Neural crest cell (in vitro differentiated cells): ENCODE measurements at regions not wholly inside any gene's neighbourhood (a gene's known extent, or its start where the extent isn't known, plus 50 kb on each side); places are given as distances from the start of the nearest gene placed in this dataset.
A peak's percentile ranks its signal among the peaks of the same experiment; 100 is the strongest.

Experiments used
- DNase-seq: peaks from one replicate; pipeline ENCODE4 v3.0.0; 2021; ENCODE audit warnings: low read depth, mixed read lengths, low spot score
- H3K27ac Mint-ChIP-seq: one replicate; pipeline ENCODE4 v1.8.0; 2021; ENCODE audit warnings: mild to moderate bottlenecking, mixed read lengths; ENCODE audit not compliant: unreplicated experiment
- H3K27me3 Mint-ChIP-seq: 2 replicates; pipeline ENCODE4 v1.8.0; 2021; ENCODE audit warnings: low read depth, mild to moderate bottlenecking, mixed read lengths
- H3K36me3 Mint-ChIP-seq: 2 replicates; pipeline ENCODE4 v1.8.0; 2021; ENCODE audit warnings: low read depth, mild to moderate bottlenecking, mixed read lengths
- H3K4me1 Mint-ChIP-seq: 2 replicates; pipeline ENCODE4 v1.8.0; 2021; ENCODE audit warnings: mixed read lengths
- H3K4me3 Mint-ChIP-seq: one replicate; pipeline ENCODE4 v1.8.0; 2021; ENCODE audit warnings: mild to moderate bottlenecking, mixed read lengths
- H3K9me3 Mint-ChIP-seq: 2 replicates; pipeline ENCODE4 v1.8.0; 2021; ENCODE audit warnings: mixed read lengths
- CTCF ChIP-seq: fragments of 200-600 bp; sonication (generic); conservative IDR thresholded peaks from 2 replicates; pipeline ENCODE4 v1.5.0; 2021; ENCODE audit warnings: antibody characterized with exemption, mild to moderate bottlenecking

GRCh38 chr1:34549199-34549598 lies 205.6 kb upstream of the GJB5 start:
- no peaks in the 10 kb centered on the region for H3K4me1 Mint-ChIP-seq
- no peaks in the 10 kb centered on the region for H3K36me3 Mint-ChIP-seq
- H3K9me3 Mint-ChIP-seq: peaks cover 14% of the 10 kb centered on the region
- peak; percentile 22 for DNase-seq
- peaks cover 57% of the 10 kb centered on the region for H3K27me3 Mint-ChIP-seq
- peak; percentile 52 for TF ChIP-seq CTCF
- no peak overlapping the region for H3K27ac Mint-ChIP-seq
- H3K4me3 Mint-ChIP-seq: no peak overlapping the region

- TF ChIP-seq CTCF: no peak
- peaks cover 22% of the 10 kb centered on the region for H3K27me3 Mint-ChIP-seq
- H3K9me3 Mint-ChIP-seq: no peaks in the 10 kb centered on the region
- H3K36me3 Mint-ChIP-seq: no peaks in the 10 kb centered on the region
- DNase-seq: no peak
- H3K27ac Mint-ChIP-seq: no peak overlapping the region
- H3K4me1 Mint-ChIP-seq: no peaks in the 10 kb centered on the region
- H3K4me3 Mint-ChIP-seq: no peak overlapping the region
Measured at GRCh38 chr1:34578306-34578705, 176.5 kb upstream of the GJB5 start.

- Mint-ChIP-seq H3K27ac (no peak overlapping the region), H3K4me3 (no peak overlapping the region), H3K36me3 (no peaks in the 10 kb centered on the region), H3K9me3 (no peaks in the 10 kb centered on the region), H3K4me1 (no peaks in the 10 kb centered on the region), H3K27me3 (peaks cover 37% of the 10 kb centered on the region)
- no peak for TF ChIP-seq CTCF
- DNase-seq: no peak
Measured at GRCh38 chr1:34582356-34582755, 172.5 kb upstream of the GJB5 start.

GRCh38 chr1:34587761-34588160 lies 167.1 kb upstream of the GJB5 start:
- Mint-ChIP-seq H3K27ac (no peak overlapping the region), H3K36me3 (no peaks in the 10 kb centered on the region), H3K4me3 (no peak overlapping the region), H3K9me3 (no peaks in the 10 kb centered on the region), H3K27me3 (peaks cover 21% of the 10 kb centered on the region), H3K4me1 (no peaks in the 10 kb centered on the region)
- DNase-seq: no peak
- TF ChIP-seq CTCF: no peak

GRCh38 chr1:34590211-34590623 lies 164.6 kb upstream of the GJB5 start:
- H3K36me3 Mint-ChIP-seq: no peaks in the 10 kb centered on the region
- DNase-seq: no peak
- H3K4me3 Mint-ChIP-seq: no peak overlapping the region
- no peak overlapping the region for H3K27ac Mint-ChIP-seq
- no peak for TF ChIP-seq CTCF
- no peaks in the 10 kb centered on the region for H3K4me1 Mint-ChIP-seq
- H3K9me3 Mint-ChIP-seq: no peaks in the 10 kb centered on the region
- peaks cover 5% of the 10 kb centered on the region for H3K27me3 Mint-ChIP-seq
